DMS79 treated with DMSO at 0.1 percent for 48 hours (cell line): ENCODE measurements at regions not wholly inside any gene's neighbourhood (a gene's known extent, or its start where the extent isn't known, plus 50 kb on each side); places are given as distances from the start of the nearest gene placed in this dataset.

Experiments
- DNase-seq: peaks from one replicate; lab custom pipeline; 2025; lab: John Stamatoyannopoulos, UW

- no peak for DNase-seq
These were observed 59.4 kb upstream of the PLAC1 start for GRCh38 chrX:134717698-134718097.

GRCh38 chrX:134716620-134717012 lies 58.3 kb upstream of the PLAC1 start:
- no peak for DNase-seq

- DNase-seq, result no peak
These were observed 57.8 kb upstream of the PLAC1 start for GRCh38 chrX:134715930-134716619.

- no peak for DNase-seq
These were observed 56.4 kb upstream of the PLAC1 start for GRCh38 chrX:134714633-134715110.

GRCh38 chrX:134713618-134714107 lies 55.4 kb upstream of the PLAC1 start:
- no peak for DNase-seq

GRCh38 chrX:134712272-134712671 lies 54.0 kb upstream of the PLAC1 start:
- DNase-seq, result no peak

- no peak for DNase-seq
These were observed 53.1 kb upstream of the PLAC1 start for GRCh38 chrX:134711135-134711921.
